Astrocyte of the spinal cord (primary cell): ENCODE measurements at regions not wholly inside any gene's neighbourhood (a gene's known extent, or its start where the extent isn't known, plus 50 kb on each side); places are given as distances from the start of the nearest gene placed in this dataset.
"Not testable (repeated sequence)": the region's sequence is repeated elsewhere in the genome, so short reads cannot be mapped to it uniquely, and the experiment has no call there.

Experiments used
- DNase-seq: peaks from one replicate; pipeline ENCODE4 v3.0.0; 2011; ENCODE audit warnings: low read depth, low spot score
- H3K4me3 ChIP-seq: 2 replicates; pipeline ENCODE4 v1.5.1; 2011; ENCODE audit warnings: low read depth, mild to moderate bottlenecking, low read length, moderate library complexity
- in situ Hi-C: cut with HindIII; loops from 2 replicates; pipeline ENCODE4 v1.10.0; 2017; ENCODE audit warnings: low sequenced_read_pairs
- TF ChIP-seq, protein P1 (sequence below): IDR thresholded peaks from 2 replicates; pipeline ENCODE4 v1.5.1; 2012; ENCODE audit warnings: low read depth, mild to moderate bottlenecking, low read length, inconsistent platforms

DNA sequence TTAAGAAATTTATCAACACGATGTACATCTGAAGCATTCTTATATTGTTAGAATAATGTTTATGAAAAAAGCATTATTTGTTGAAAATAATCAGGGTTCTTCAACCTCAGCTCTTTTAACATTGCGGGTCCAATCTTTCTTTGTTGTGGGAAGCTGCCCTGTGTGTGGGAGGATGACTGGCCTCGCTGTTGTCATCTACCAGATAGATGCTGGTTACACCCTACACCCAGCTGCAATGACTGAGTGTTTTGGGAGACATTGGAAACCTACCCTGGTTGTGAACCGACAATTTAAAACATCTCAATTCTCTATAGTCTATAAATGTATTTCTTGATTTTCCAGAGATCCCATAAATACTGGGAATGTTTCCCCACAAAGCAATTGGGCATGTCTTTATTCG is 794.2 kb upstream of the CDH10 start:
- in situ Hi-C loops: no loop called here
- TF ChIP-seq, protein P1, sequence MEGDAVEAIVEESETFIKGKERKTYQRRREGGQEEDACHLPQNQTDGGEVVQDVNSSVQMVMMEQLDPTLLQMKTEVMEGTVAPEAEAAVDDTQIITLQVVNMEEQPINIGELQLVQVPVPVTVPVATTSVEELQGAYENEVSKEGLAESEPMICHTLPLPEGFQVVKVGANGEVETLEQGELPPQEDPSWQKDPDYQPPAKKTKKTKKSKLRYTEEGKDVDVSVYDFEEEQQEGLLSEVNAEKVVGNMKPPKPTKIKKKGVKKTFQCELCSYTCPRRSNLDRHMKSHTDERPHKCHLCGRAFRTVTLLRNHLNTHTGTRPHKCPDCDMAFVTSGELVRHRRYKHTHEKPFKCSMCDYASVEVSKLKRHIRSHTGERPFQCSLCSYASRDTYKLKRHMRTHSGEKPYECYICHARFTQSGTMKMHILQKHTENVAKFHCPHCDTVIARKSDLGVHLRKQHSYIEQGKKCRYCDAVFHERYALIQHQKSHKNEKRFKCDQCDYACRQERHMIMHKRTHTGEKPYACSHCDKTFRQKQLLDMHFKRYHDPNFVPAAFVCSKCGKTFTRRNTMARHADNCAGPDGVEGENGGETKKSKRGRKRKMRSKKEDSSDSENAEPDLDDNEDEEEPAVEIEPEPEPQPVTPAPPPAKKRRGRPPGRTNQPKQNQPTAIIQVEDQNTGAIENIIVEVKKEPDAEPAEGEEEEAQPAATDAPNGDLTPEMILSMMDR: no peak
- DNase-seq: no peak
- H3K4me3 ChIP-seq: no peak overlapping the region

GRCh38 chr5:25438375-25438774 is 793.6 kb upstream of the CDH10 start:
- in situ Hi-C loops, DNase-seq, H3K4me3 ChIP-seq: not testable (repeated sequence)

- no peak for DNase-seq
- in situ Hi-C loops: no loop called here
- TF ChIP-seq, protein P1: no peak
- H3K4me3 ChIP-seq: no peak overlapping the region
These were observed 791.7 kb upstream of the CDH10 start for GRCh38 chr5:25436452-25436851.

DNA sequence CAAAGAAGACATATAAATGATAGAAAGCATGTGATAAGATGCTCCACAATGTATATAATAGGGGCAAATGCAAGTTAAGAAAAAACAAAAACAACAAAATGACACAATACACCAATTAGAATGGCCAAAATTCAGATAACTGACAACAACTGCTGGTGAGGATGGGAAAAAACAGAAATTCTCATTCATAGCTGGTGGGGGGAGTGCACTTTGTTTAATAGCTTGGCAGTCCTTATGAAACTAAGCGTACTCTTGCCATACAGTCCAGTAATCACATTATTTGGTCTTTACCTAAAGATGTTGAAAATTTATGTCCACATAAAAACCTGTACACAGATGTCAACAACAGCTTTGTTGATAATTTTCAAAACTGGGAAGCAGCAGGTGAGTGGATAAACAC is 791.1 kb upstream of the CDH10 start:
- in situ Hi-C loops: no loop called here
- DNase-seq: no peak
- TF ChIP-seq, protein P1: no peak
- H3K4me3 ChIP-seq: no peak overlapping the region

DNA sequence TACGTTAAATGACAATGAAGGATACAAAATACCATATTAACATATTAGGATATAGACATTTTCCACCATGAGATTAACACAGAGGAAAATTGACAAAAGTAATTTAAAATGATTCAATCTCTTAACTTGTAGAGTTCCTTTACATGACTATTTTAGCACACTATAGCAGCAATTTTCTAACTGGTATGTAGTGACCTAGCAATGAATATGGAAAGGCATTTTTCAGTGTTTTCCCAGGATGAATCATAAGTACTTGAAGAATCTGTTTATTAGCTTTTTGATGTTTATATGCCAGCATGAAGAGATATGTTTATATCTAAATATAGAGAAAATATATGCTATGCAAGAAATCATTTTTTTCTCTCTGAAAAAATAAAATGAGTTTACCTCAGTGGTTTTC is 782.5 kb upstream of the CDH10 start:
- TF ChIP-seq, protein P1: no peak
- no peak overlapping the region for H3K4me3 ChIP-seq
- no peak for DNase-seq
- in situ Hi-C loops: no loop called here

DNA sequence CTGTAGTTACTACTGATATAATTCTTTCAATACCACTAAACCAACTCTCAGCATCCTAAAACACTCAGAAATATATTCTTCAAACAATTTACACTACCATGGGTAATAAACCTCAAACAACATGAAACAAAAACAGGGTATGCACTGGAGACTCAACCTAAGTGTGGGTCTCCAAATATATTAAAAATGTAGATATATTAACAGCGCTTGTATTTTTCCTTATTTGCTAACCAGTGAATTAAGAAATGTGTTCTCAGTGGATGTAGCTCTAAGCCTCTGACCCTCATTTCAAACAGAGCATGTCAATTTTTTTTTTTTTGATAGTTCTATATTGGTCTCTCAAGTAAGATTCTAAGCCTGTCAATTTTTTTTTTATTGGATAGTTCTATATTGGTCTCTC is 778.5 kb upstream of the CDH10 start:
- DNase-seq: no peak
- no peak overlapping the region for H3K4me3 ChIP-seq
- in situ Hi-C loops: no loop called here
- TF ChIP-seq, protein P1: no peak

GRCh38 chr5:25419684-25420083 is 774.9 kb upstream of the CDH10 start:
- DNase-seq: no peak
- TF ChIP-seq, protein P1: no peak
- in situ Hi-C loops: no loop called here
- H3K4me3 ChIP-seq: no peak overlapping the region
